WERI-Rb-1 (cell line): ENCODE measurements at regions not wholly inside any gene's neighbourhood (a gene's known extent, or its start where the extent isn't known, plus 50 kb on each side); places are given as distances from the start of the nearest gene placed in this dataset.
A peak's percentile ranks its signal among the peaks of the same experiment; 100 is the strongest.

Experiments used
- DNase-seq: peaks from one replicate; pipeline ENCODE4 v3.0.0-alpha.2; 2020
- H3K27ac ChIP-seq: fragments of 250-450 bp; sonication (Bioruptor Pico); 2 replicates; pipeline ENCODE4 v1.5.1; 2020; ENCODE audit warnings: mild to moderate bottlenecking, moderate library complexity
- H3K27me3 ChIP-seq: fragments of 250-450 bp; sonication (Bioruptor Pico); 2 replicates; pipeline ENCODE4 v1.5.1; 2021; ENCODE audit warnings: mild to moderate bottlenecking, low read depth, moderate library complexity; ENCODE audit not compliant: insufficient read depth, severe bottlenecking
- H3K36me3 ChIP-seq: fragments of 250-450 bp; sonication (Bioruptor Pico); 2 replicates; pipeline ENCODE4 v1.5.1; 2020; ENCODE audit warnings: mild to moderate bottlenecking, moderate library complexity
- H3K4me3 ChIP-seq: 2 replicates; pipeline ENCODE4 v1.5.1; 2011; ENCODE audit warnings: low read depth, mild to moderate bottlenecking, control low read depth, low read length
- H3K9me3 ChIP-seq: fragments of 250-450 bp; sonication (Bioruptor Pico); 2 replicates; pipeline ENCODE4 v1.5.1; 2021; ENCODE audit warnings: mild to moderate bottlenecking, moderate library complexity; ENCODE audit not compliant: severe bottlenecking
- TF ChIP-seq, protein P1 (sequence below): IDR thresholded peaks from 2 replicates; pipeline ENCODE4 v1.5.1; 2011; ENCODE audit warnings: low read depth, mild to moderate bottlenecking, control low read depth, inconsistent platforms, low read length

DNA sequence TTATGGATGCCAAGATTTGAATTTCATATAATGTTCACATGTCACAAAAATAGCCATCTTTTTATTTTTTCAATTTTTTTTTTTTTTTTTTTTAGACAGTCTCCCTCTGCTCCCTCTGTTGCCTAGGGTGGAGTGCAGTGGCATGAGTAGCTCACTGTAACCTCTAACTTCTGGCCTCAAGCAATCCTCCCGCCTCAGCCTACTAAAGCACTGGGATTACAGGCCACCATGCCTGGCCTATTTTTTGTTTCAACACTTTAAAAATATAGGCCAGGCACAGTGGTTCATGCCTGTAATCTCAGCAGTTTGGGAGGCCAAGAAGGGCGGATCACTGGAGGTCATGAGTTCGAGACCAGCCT lies 246.3 kb downstream of the SKIDA1 start:
- no peaks in the 10 kb centered on the region for H3K36me3 ChIP-seq
- no peaks in the 10 kb centered on the region for H3K27me3 ChIP-seq
- H3K27ac ChIP-seq, result no peak overlapping the region
- no peak for DNase-seq
- H3K4me3 ChIP-seq, result no peak overlapping the region
- no peaks in the 10 kb centered on the region for H3K9me3 ChIP-seq
- TF ChIP-seq, protein P1, sequence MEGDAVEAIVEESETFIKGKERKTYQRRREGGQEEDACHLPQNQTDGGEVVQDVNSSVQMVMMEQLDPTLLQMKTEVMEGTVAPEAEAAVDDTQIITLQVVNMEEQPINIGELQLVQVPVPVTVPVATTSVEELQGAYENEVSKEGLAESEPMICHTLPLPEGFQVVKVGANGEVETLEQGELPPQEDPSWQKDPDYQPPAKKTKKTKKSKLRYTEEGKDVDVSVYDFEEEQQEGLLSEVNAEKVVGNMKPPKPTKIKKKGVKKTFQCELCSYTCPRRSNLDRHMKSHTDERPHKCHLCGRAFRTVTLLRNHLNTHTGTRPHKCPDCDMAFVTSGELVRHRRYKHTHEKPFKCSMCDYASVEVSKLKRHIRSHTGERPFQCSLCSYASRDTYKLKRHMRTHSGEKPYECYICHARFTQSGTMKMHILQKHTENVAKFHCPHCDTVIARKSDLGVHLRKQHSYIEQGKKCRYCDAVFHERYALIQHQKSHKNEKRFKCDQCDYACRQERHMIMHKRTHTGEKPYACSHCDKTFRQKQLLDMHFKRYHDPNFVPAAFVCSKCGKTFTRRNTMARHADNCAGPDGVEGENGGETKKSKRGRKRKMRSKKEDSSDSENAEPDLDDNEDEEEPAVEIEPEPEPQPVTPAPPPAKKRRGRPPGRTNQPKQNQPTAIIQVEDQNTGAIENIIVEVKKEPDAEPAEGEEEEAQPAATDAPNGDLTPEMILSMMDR, result no peak

DNA sequence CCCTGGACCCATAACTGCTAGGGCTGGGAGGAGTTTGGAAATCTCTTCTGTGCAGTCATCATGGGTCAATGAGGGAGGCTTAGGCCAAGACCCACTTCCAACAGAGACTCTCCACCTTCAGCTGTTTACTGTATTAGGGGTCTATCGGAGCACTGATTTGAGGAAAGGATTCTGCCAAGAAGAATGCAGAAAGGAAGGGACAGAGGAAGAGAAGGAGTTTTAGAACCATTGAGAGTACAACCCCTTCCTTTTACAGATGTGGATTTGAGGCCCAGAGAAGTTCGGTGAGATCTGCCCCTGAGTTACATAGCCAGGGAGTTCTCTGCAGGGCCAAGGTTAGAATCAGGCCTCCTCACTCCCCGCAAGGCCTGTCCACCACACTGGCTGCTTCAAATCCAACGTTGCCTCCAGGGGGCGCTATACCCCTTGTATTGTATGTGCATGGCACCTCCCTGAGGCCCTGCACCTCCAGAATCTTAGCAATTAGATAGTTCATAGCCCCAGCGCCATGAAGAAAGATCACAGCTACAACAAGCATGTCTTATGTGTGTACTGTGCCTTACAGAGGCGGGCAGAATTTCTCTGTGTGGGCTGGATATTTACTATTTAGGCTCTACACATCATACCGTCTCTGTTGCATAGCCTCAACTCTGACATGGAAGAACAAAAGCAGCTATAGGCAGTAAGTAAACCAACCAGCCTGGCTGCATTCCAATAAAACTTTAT lies 246.8 kb downstream of the SKIDA1 start:
- DNase-seq, result peak; percentile 89
- no peak overlapping the region for H3K27ac ChIP-seq
- no peaks in the 10 kb centered on the region for H3K27me3 ChIP-seq
- no peaks in the 10 kb centered on the region for H3K36me3 ChIP-seq
- no peak overlapping the region for H3K4me3 ChIP-seq
- no peaks in the 10 kb centered on the region for H3K9me3 ChIP-seq
- TF ChIP-seq, protein P1, result peak; percentile 68

DNA sequence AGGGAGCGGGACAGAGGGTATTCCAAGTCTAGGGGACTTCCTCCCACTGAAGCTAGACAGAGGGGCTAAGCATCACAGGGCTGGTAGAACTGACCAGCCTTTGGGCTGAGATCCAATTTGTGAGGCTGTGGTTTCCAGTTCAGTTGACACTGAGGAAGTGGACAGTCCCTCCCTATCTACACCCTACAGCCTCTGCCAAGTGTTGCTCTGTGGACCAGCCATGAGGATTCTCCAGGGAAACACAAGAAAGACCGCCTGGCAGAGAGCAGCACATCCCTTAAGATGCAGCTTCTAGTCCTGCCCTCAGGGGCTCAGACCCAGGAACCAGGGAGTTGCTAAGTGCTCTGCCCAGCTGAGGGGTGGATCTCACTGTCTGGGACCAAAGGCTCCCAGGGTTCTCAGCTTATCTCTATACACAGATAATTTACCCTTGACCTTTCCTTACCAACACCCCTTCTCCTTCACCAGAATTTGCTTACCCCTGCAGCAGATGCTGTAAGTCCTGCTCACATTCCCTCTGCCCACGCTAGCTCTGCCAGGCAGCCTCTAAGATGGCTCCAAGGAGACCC lies 252.0 kb downstream of the SKIDA1 start:
- Histone ChIP-seq H3K9me3 (no peaks in the 10 kb centered on the region), H3K36me3 (no peaks in the 10 kb centered on the region), H3K4me3 (no peak overlapping the region), H3K27me3 (no peaks in the 10 kb centered on the region), H3K27ac (no peak overlapping the region)
- TF ChIP-seq, protein P1, result no peak
- DNase-seq, result no peak

DNA sequence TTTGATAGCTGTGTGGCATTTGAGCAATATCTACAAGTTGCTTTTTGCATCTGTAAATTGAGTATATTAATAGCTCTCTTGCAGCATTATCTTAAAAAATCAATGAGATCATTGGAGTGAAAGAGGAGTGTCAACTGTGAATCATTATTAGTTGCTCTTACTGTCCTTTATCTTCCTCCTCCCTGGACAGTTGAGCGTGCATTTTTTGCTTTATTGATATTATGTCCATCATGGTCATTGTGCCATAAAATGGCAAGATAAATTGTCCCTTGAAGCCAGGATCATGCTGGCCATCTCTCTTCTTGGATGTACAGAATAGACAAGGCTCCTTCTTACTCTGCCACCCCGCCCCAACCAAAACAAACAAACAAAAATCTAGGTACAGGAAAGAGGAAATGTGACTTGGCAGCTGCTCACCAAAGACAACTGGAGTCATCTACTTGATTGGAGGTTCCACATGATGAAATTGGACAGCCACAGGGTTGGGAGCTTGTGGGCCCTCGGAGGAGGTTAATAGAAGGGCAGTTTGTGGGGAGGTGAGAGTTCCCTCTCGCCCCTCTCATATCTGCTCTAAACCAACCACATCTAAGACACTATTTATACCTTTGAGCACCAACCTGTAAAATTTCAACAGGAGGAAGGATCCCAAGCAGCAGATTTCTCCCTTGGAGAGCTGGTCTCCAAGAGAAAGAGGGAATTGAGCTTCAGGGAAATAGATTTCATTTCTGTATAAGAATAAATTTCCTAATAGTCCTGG lies 252.7 kb downstream of the SKIDA1 start:
- no peaks in the 10 kb centered on the region for H3K9me3 ChIP-seq
- no peaks in the 10 kb centered on the region for H3K27me3 ChIP-seq
- no peak overlapping the region for H3K4me3 ChIP-seq
- no peaks in the 10 kb centered on the region for H3K36me3 ChIP-seq
- no peak overlapping the region for H3K27ac ChIP-seq
- TF ChIP-seq, protein P1, result no peak
- DNase-seq, result no peak

DNA sequence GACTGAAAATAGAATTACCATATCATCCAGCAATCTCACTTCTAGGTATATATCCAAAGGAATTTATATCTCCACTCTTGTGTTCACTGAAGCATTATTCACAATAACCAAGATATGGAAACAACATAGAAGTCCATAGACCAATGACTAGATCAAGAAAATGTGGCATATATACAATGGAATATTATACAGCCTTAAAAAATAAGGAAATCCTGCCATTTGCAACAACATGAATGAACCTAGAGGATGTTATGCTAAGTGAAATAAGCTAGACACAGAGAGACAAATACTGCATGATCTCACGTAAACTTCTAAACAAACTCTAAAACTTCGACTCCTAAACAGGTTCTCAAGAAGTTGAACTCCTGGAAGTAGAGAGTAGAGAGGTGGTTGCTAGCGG lies 254.5 kb downstream of the SKIDA1 start:
- Histone ChIP-seq H3K4me3 (no peak overlapping the region), H3K36me3 (no peaks in the 10 kb centered on the region), H3K9me3 (no peaks in the 10 kb centered on the region), H3K27ac (no peak overlapping the region), H3K27me3 (no peaks in the 10 kb centered on the region)
- TF ChIP-seq, protein P1, result no peak
- no peak for DNase-seq
